ENCODE measurements at regions not wholly inside any gene's neighbourhood (a gene's known extent, or its start where the extent isn't known, plus 50 kb on each side); places are given as distances from the start of the nearest gene placed in this dataset.

DNA sequence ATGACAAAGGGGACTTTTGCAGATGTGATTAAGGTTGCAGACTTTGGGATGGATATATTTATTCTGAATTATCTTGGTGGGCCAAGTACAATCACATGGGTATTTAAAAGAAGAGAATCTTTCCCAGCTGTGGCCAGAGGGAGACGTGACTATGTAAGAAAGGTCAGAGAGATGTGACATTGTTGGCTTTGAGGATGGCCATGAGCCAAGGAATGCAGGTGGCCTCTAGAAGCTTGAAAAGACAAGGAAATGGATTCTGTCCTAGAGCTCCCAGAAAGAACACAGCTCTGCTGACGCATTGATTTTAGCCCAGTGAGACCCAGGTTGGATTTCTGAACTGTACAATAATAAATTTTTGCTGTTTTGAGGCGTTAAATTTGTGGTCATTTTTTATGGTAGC is 616.0 kb upstream of the TBL1XR1 start:
- TF ChIP-seq POLR2A (IDR thresholded peaks at IDR 0.05; ENCODE audit: low read depth, low read length) = no peak
- TF ChIP-seq FOS (IDR thresholded peaks at IDR 0.05; ENCODE audit: borderline replicate concordance, insufficient read depth, low read length) = no peak
